Transverse colon (tissue), 4 donors: ENCODE measurements at regions not wholly inside any gene's neighbourhood (a gene's known extent, or its start where the extent isn't known, plus 50 kb on each side); places are given as distances from the start of the nearest gene placed in this dataset.
A peak's percentile ranks its signal among the peaks of the same experiment; 100 is the strongest.

Source experiments
- DNase-seq: peaks from one replicate; pipeline ENCODE4 v3.0.0-alpha.2; 2019
- H3K27ac ChIP-seq, 4 donors: fragments of 200-600 bp; sonication (generic); 2 replicates each; pipeline ENCODE4 v1.5.1; 2016 to 2018; ENCODE audit warnings: inconsistent platforms in 4 of 4
- H3K27me3 ChIP-seq: fragments of 200-600 bp; sonication (generic); 2 replicates; pipeline ENCODE4 v1.5.1; 2017; ENCODE audit warnings: inconsistent platforms
- H3K36me3 ChIP-seq, 4 donors: fragments of 200-600 bp; sonication (generic); 2 replicates each; pipeline ENCODE4 v1.5.1; 2017 to 2019; ENCODE audit warnings: inconsistent platforms in 4 of 4
- H3K4me1 ChIP-seq, 4 donors: fragments of 200-600 bp; sonication (generic); 2 replicates each; pipeline ENCODE4 v1.5.1; 2017 to 2020; ENCODE audit warnings: inconsistent platforms in 4 of 4
- H3K4me3 ChIP-seq, 4 donors: fragments of 200-600 bp; sonication (generic); 1 replicate in 1 of 4; 2 replicates in 3 of 4; pipeline versions ENCODE4 v1.5.1 to v1.6.1; 2017 to 2019; ENCODE audit warnings: inconsistent platforms in 4 of 4
- H3K9me3 ChIP-seq, 2 donors: fragments of 200-600 bp; sonication (generic); 2 replicates each; pipeline ENCODE4 v1.5.1; 2017 to 2019; ENCODE audit warnings: inconsistent platforms in 2 of 2
- CTCF ChIP-seq, 5 experiments: fragments of 200-600 bp in 3 of 5; fragments of 450-650 bp in 2 of 5; sonication (generic) in 3 of 5; IDR thresholded peaks; 1 replicate in 2 of 5; 2 replicates in 3 of 5; pipeline ENCODE4 v1.5.1; 2016 to 2017; ENCODE audit warnings: antibody characterized with exemption in 5 of 5, inconsistent platforms in 3 of 5, mild to moderate bottlenecking in 2 of 5, moderate library complexity in 1 of 5
- EP300 ChIP-seq: sonication (generic); formaldehyde crosslinking; IDR thresholded peaks from one replicate; pipeline ENCODE4 v1.6.1; 2017; ENCODE audit warnings: antibody characterized with exemption, low read depth
- POLR2A ChIP-seq: fragments of 450-650 bp; IDR thresholded peaks from one replicate; pipeline ENCODE4 v1.6.1; 2016; ENCODE audit warnings: antibody characterized with exemption, mild to moderate bottlenecking, moderate library complexity
- POLR2AphosphoS5 ChIP-seq, 3 donors: sonication (generic); formaldehyde crosslinking; IDR thresholded peaks; one replicate each; pipeline ENCODE4 v1.6.1; 2016; ENCODE audit warnings: antibody characterized with exemption in 3 of 3
- WGBS, 2 donors: methylation state at CpG; one replicate each; pipeline ENCODE4 v1.1.5; 2018; ENCODE audit warnings: low coverage in 1 of 2; 5-methylcytosine and 5-hydroxymethylcytosine counted together
- in situ Hi-C, 4 donors: fragments of 200-750 bp; cut with MboI; loops; one replicate each; pipeline versions ENCODE4 v1.15.0 to v1.15.1; 2017; ENCODE audit warnings: low sequenced_read_pairs in 3 of 4, low pct_ligation_motif_present in 1 of 4, low pct_unique_long_range_greater_than_20kb in 1 of 4
- intact Hi-C: fragments of 100-400 bp; cut with DNase I; formaldehyde crosslinking; loops from one replicate; pipeline ENCODE4 v1.15.1; 2023; ENCODE audit warnings: low total_unique reads

- no peaks in the 10 kb centered on the region for H3K36me3 ChIP-seq
- H3K27me3 ChIP-seq = no peaks in the 10 kb centered on the region
- intact Hi-C loops (loop anchor here (5.0 kb wide), 1 partner anchor 1028 kb away; no protein-coding TSS in a partner anchor), in situ Hi-C loops (loop anchor here in 1 of 4 donors (25.0 kb wide), 1 partner anchor 1033 kb away; no protein-coding TSS in a partner anchor)
- no peak for DNase-seq
- H3K27ac ChIP-seq = no peak overlapping the region
- TF ChIP-seq CTCF (IDR thresholded peaks at IDR 0.05) (no peak), POLR2A (no peak), EP300 (no peak), POLR2AphosphoS5 (IDR thresholded peaks at IDR 0.05) (no peak)
- H3K4me1 ChIP-seq = peaks cover 0 to 8% (median 2%) of the 10 kb centered on the region in 4 donors
- no peak overlapping the region for H3K4me3 ChIP-seq
- no peaks in the 10 kb centered on the region for H3K9me3 ChIP-seq
- WGBS, 2 donors = 86 to 94% methylated on average over 5 of the region's 5 CpGs
Observed at GRCh38 chr5:158079097-158079496, 220.2 kb upstream of the CLINT1 start.

- peak; percentile 57 for DNase-seq
- Histone ChIP-seq H3K27ac (peak overlapping the region in 1 of 4 donors; percentile 28), H3K4me1 (peaks cover 0 to 4% (median 2%) of the 10 kb centered on the region in 4 donors), H3K9me3 (no peaks in the 10 kb centered on the region), H3K4me3 (peak overlapping the region in 1 of 4 donors; percentile 7), H3K36me3 (no peaks in the 10 kb centered on the region), H3K27me3 (no peaks in the 10 kb centered on the region)
- 15 to 21% methylated on average over 10 to 12 of the region's 12 CpGs for whole genome bisulfite sequencing, 2 donors
- intact Hi-C loops (loop anchor here (5.0 kb wide), 1 partner anchor 1032 kb away; no protein-coding TSS in a partner anchor), in situ Hi-C loops (loop anchor here in 1 of 4 donors (25.0 kb wide), 1 partner anchor 1037 kb away; no protein-coding TSS in a partner anchor)
- TF ChIP-seq EP300 = no peak
- TF ChIP-seq CTCF (IDR thresholded peaks at IDR 0.05) = peak; percentile 71 to 86 (median 79)
Observed at GRCh38 chr5:158074992-158075769, 216.2 kb upstream of the CLINT1 start.

GRCh38 chr5:158074597-158074991 is 215.6 kb upstream of the CLINT1 start:
- in situ Hi-C loops = no loop called here
- no peak overlapping the region for H3K4me3 ChIP-seq
- H3K9me3 ChIP-seq = no peaks in the 10 kb centered on the region

More at GRCh38 chr5:158074597-158074991, 215.6 kb upstream of the CLINT1 start:
- H3K36me3 ChIP-seq = no peaks in the 10 kb centered on the region
- no peaks in the 10 kb centered on the region for H3K27me3 ChIP-seq
- DNase-seq = no peak
- intact Hi-C loops = no loop called here
- 77 to 92% methylated on average over 2 of the region's 2 CpGs for WGBS, 2 donors
- H3K4me1 ChIP-seq = peaks cover 0 to 4% (median 2%) of the 10 kb centered on the region in 4 donors
- no peak for TF ChIP-seq POLR2AphosphoS5 (IDR thresholded peaks at IDR 0.05)
- no peak for TF ChIP-seq EP300
- no peak for TF ChIP-seq CTCF (IDR thresholded peaks at IDR 0.05)
- no peak for TF ChIP-seq POLR2A
- H3K27ac ChIP-seq = no peak overlapping the region
